Glutamatergic neuron (in vitro differentiated cells): ENCODE measurements at regions not wholly inside any gene's neighbourhood (a gene's known extent, or its start where the extent isn't known, plus 50 kb on each side); places are given as distances from the start of the nearest gene placed in this dataset.

ENCODE experiments used
- DNase-seq: peaks from one replicate; pipeline ENCODE4 v3.0.0; 2022
- H3K27ac Mint-ChIP-seq: one replicate; pipeline ENCODE4 v1.8.0; 2020; ENCODE audit warnings: mild to moderate bottlenecking, mixed read lengths, inconsistent platforms; ENCODE audit not compliant: unreplicated experiment
- H3K27me3 Mint-ChIP-seq: one replicate; pipeline ENCODE4 v1.8.0; 2020; ENCODE audit warnings: mild to moderate bottlenecking, moderate library complexity, mixed read lengths, inconsistent platforms; ENCODE audit not compliant: unreplicated experiment
- H3K36me3 Mint-ChIP-seq: one replicate; pipeline ENCODE4 v1.8.0; 2020; ENCODE audit warnings: mild to moderate bottlenecking, mixed read lengths, inconsistent platforms; ENCODE audit not compliant: unreplicated experiment
- H3K4me1 Mint-ChIP-seq: one replicate; pipeline ENCODE4 v1.8.0; 2020; ENCODE audit warnings: mild to moderate bottlenecking, low read depth, mixed read lengths, inconsistent platforms; ENCODE audit not compliant: unreplicated experiment
- H3K4me3 Mint-ChIP-seq: one replicate; pipeline ENCODE4 v1.8.0; 2020; ENCODE audit warnings: mild to moderate bottlenecking, mixed read lengths, inconsistent platforms; ENCODE audit not compliant: unreplicated experiment
- H3K9me3 Mint-ChIP-seq: one replicate; pipeline ENCODE4 v1.8.0; 2020; ENCODE audit warnings: mild to moderate bottlenecking, moderate library complexity, mixed read lengths, inconsistent platforms; ENCODE audit not compliant: unreplicated experiment
- CTCF ChIP-seq: fragments of 200-600 bp; sonication (generic); IDR thresholded peaks from one replicate; pipeline ENCODE4 v1.5.0; 2021; ENCODE audit not compliant: partially characterized antibody, unreplicated experiment

- no peak for DNase-seq
- H3K36me3 Mint-ChIP-seq: no peaks in the 10 kb centered on the region
- H3K4me3 Mint-ChIP-seq: no peak overlapping the region
- no peaks in the 10 kb centered on the region for H3K9me3 Mint-ChIP-seq
- H3K27me3 Mint-ChIP-seq: no peaks in the 10 kb centered on the region
- no peak overlapping the region for H3K27ac Mint-ChIP-seq
- no peak for TF ChIP-seq CTCF
- peaks cover 11% of the 10 kb centered on the region for H3K4me1 Mint-ChIP-seq
Measured at GRCh38 chr4:163758032-163758431, 263.5 kb downstream of the TMA16 start.

- no peaks in the 10 kb centered on the region for H3K27me3 Mint-ChIP-seq
- no peak for DNase-seq
Measured at GRCh38 chr4:163762741-163763140, 268.3 kb downstream of the TMA16 start.

GRCh38 chr4:163764569-163764968 lies 270.1 kb downstream of the TMA16 start:
- TF ChIP-seq CTCF: no peak
- no peaks in the 10 kb centered on the region for H3K36me3 Mint-ChIP-seq
- no peak overlapping the region for H3K4me3 Mint-ChIP-seq
- no peak overlapping the region for H3K27ac Mint-ChIP-seq
- no peaks in the 10 kb centered on the region for H3K27me3 Mint-ChIP-seq
- no peak for DNase-seq
- no peaks in the 10 kb centered on the region for H3K9me3 Mint-ChIP-seq
- peaks cover 9% of the 10 kb centered on the region for H3K4me1 Mint-ChIP-seq

More at GRCh38 chr4:163762741-163763140, 268.3 kb downstream of the TMA16 start:
- H3K4me3 Mint-ChIP-seq: no peak overlapping the region
- H3K27ac Mint-ChIP-seq: no peak overlapping the region
- H3K4me1 Mint-ChIP-seq: peaks cover 11% of the 10 kb centered on the region
- no peak for TF ChIP-seq CTCF
- H3K36me3 Mint-ChIP-seq: no peaks in the 10 kb centered on the region
- no peaks in the 10 kb centered on the region for H3K9me3 Mint-ChIP-seq

GRCh38 chr4:163768014-163768413 lies 273.5 kb downstream of the TMA16 start:
- H3K27ac Mint-ChIP-seq: no peak overlapping the region
- no peak for TF ChIP-seq CTCF
- peaks cover 10% of the 10 kb centered on the region for H3K4me1 Mint-ChIP-seq
- DNase-seq: no peak
- H3K9me3 Mint-ChIP-seq: no peaks in the 10 kb centered on the region
- H3K27me3 Mint-ChIP-seq: no peaks in the 10 kb centered on the region
- H3K36me3 Mint-ChIP-seq: no peaks in the 10 kb centered on the region
- no peak overlapping the region for H3K4me3 Mint-ChIP-seq

DNA sequence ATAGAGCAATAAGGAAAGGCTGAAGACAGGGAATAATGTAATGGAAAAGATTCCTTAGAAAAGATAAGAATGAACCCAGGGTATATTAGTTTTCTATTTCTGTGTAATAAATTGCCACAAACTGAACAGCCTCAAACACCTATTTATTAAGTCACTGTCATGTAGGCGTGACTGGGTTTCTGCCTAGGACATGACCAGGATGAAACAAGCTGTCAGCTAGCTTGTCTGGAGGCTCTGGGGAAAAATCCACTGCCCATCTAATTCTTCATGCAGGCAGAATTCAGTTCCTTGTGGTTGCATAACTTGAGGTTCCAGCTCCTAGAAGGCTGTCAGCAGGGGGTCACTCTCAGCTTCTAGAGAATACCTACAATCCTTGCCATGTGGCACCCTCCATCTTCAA lies 277.7 kb downstream of the TMA16 start:
- Mint-ChIP-seq H3K36me3 (no peaks in the 10 kb centered on the region), H3K4me1 (peaks cover 10% of the 10 kb centered on the region), H3K9me3 (no peaks in the 10 kb centered on the region), H3K4me3 (no peak overlapping the region), H3K27ac (no peak overlapping the region), H3K27me3 (no peaks in the 10 kb centered on the region)
- DNase-seq: no peak
- no peak for TF ChIP-seq CTCF
